C4-2B (cell line): ENCODE measurements at regions not wholly inside any gene's neighbourhood (a gene's known extent, or its start where the extent isn't known, plus 50 kb on each side); places are given as distances from the start of the nearest gene placed in this dataset.

Experiments
- ZFX ChIP-seq: fragments of 450-650 bp; IDR thresholded peaks from 2 replicates; pipeline ENCODE4 v1.6.1; 2017
- TF ChIP-seq, protein P1 (sequence below): fragments of 450-650 bp; conservative IDR thresholded peaks from 2 replicates; pipeline ENCODE4 v1.5.1; 2017; ENCODE audit warnings: mild to moderate bottlenecking

DNA sequence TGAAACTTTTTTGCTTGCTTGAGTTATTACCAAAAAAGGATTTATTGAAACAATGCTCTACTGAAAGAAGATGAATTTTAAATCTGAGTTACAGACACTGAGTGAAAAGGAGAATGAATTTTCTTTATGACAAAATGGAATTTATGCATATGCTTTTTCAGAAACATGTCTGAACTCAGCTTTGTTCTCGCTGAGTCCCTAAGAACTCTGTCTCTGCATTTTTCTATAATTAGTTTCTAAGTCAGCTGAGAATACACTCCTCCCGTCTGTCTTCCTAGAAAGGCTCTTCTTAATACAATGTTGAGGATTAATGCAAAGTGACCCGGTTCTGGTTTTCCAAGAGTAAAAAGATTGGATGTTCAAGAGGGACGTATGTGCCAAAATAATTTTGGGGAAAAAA lies 463.5 kb downstream of the NKX6-1 start:
- TF ChIP-seq, protein P1, sequence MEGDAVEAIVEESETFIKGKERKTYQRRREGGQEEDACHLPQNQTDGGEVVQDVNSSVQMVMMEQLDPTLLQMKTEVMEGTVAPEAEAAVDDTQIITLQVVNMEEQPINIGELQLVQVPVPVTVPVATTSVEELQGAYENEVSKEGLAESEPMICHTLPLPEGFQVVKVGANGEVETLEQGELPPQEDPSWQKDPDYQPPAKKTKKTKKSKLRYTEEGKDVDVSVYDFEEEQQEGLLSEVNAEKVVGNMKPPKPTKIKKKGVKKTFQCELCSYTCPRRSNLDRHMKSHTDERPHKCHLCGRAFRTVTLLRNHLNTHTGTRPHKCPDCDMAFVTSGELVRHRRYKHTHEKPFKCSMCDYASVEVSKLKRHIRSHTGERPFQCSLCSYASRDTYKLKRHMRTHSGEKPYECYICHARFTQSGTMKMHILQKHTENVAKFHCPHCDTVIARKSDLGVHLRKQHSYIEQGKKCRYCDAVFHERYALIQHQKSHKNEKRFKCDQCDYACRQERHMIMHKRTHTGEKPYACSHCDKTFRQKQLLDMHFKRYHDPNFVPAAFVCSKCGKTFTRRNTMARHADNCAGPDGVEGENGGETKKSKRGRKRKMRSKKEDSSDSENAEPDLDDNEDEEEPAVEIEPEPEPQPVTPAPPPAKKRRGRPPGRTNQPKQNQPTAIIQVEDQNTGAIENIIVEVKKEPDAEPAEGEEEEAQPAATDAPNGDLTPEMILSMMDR, result no peak
- no peak for TF ChIP-seq ZFX
